ENCODE measurements at regions not wholly inside any gene's neighbourhood (a gene's known extent, or its start where the extent isn't known, plus 50 kb on each side); places are given as distances from the start of the nearest gene placed in this dataset.
"Not testable (repeated sequence)": the region's sequence is repeated elsewhere in the genome, so short reads cannot be mapped to it uniquely, and the experiment has no call there.

- TF ChIP-seq POLR2A (IDR thresholded peaks at IDR 0.05): not testable (repeated sequence)
- TF ChIP-seq, protein P1, sequence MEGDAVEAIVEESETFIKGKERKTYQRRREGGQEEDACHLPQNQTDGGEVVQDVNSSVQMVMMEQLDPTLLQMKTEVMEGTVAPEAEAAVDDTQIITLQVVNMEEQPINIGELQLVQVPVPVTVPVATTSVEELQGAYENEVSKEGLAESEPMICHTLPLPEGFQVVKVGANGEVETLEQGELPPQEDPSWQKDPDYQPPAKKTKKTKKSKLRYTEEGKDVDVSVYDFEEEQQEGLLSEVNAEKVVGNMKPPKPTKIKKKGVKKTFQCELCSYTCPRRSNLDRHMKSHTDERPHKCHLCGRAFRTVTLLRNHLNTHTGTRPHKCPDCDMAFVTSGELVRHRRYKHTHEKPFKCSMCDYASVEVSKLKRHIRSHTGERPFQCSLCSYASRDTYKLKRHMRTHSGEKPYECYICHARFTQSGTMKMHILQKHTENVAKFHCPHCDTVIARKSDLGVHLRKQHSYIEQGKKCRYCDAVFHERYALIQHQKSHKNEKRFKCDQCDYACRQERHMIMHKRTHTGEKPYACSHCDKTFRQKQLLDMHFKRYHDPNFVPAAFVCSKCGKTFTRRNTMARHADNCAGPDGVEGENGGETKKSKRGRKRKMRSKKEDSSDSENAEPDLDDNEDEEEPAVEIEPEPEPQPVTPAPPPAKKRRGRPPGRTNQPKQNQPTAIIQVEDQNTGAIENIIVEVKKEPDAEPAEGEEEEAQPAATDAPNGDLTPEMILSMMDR (IDR thresholded peaks at IDR 0.05): not testable (repeated sequence)
Measured at GRCh38 chr3:16773594-16773993, 111.2 kb upstream of the PLCL2 start.

Measured in vagina (tissue), 2 donors.